Spleen (tissue), 11 donors: ENCODE measurements at regions not wholly inside any gene's neighbourhood (a gene's known extent, or its start where the extent isn't known, plus 50 kb on each side); places are given as distances from the start of the nearest gene placed in this dataset.
"Not testable (repeated sequence)": the region's sequence is repeated elsewhere in the genome, so short reads cannot be mapped to it uniquely, and the experiment has no call there.

ENCODE experiments used
- DNase-seq: peaks from one replicate; pipeline ENCODE4 v3.0.0-alpha.2; 2020
- H3K27ac ChIP-seq, 8 donors: fragments of 200-600 bp; sonication (generic) in 7 of 8; 1 replicate in 4 of 8; 2 replicates in 4 of 8; pipeline versions ENCODE4 v1.5.0 to v1.8.0; 2016 to 2021; ENCODE audit warnings: inconsistent platforms in 4 of 8, mild to moderate bottlenecking in 4 of 8, moderate library complexity in 1 of 8
- H3K27me3 ChIP-seq, 7 donors: fragments of 200-600 bp; sonication (generic) in 6 of 7; replicated peaks in 1 of 7; 1 replicate in 4 of 7; 2 replicates in 3 of 7; pipeline versions ENCODE4 v1.5.0 to v1.8.0; 2016 to 2021; ENCODE audit warnings: inconsistent platforms in 3 of 7, mild to moderate bottlenecking in 1 of 7
- H3K36me3 ChIP-seq, 6 donors: fragments of 200-600 bp; sonication (generic) in 5 of 6; 1 replicate in 4 of 6; 2 replicates in 2 of 6; pipeline versions ENCODE4 v1.5.0 to v1.8.0; 2016 to 2021; ENCODE audit warnings: inconsistent platforms in 2 of 6
- H3K4me1 ChIP-seq, 6 donors: fragments of 200-600 bp; sonication (generic) in 5 of 6; 1 replicate in 3 of 6; 2 replicates in 3 of 6; pipeline versions ENCODE4 v1.5.0 to v1.8.0; 2016 to 2021; ENCODE audit warnings: inconsistent platforms in 3 of 6
- H3K4me3 ChIP-seq, 8 donors: fragments of 200-600 bp; sonication (generic) in 7 of 8; 1 replicate in 4 of 8; 2 replicates in 4 of 8; pipeline versions ENCODE4 v1.5.0 to v1.8.0; 2016 to 2021; ENCODE audit warnings: inconsistent platforms in 4 of 8, mild to moderate bottlenecking in 4 of 8, moderate library complexity in 2 of 8
- H3K9me3 ChIP-seq, 8 donors: fragments of 200-600 bp; sonication (generic) in 7 of 8; 1 replicate in 4 of 8; 2 replicates in 4 of 8; pipeline versions ENCODE4 v1.5.0 to v1.8.0; 2016 to 2021; ENCODE audit warnings: inconsistent platforms in 4 of 8
- POLR2A ChIP-seq, 3 donors: fragments of 450-650 bp; IDR thresholded peaks; one replicate each; pipeline ENCODE4 v1.5.1; 2017; ENCODE audit warnings: antibody characterized with exemption in 3 of 3, mild to moderate bottlenecking in 1 of 3
- POLR2AphosphoS5 ChIP-seq, 3 donors: sonication (generic); formaldehyde crosslinking; IDR thresholded peaks; one replicate each; pipeline ENCODE4 v1.5.1; 2017; ENCODE audit warnings: antibody characterized with exemption in 3 of 3
- WGBS, 5 donors: extraction: QIAGEN DNeasy Blood & Tissue Kit in 3 of 5; methylation state at CpG; one replicate each; pipeline versions ENCODE4 v1.1.5 to v1.1.7; 2013 to 2018; 5-methylcytosine and 5-hydroxymethylcytosine counted together
- intact Hi-C: fragments of 100-400 bp; cut with DNase I; formaldehyde crosslinking; loops from one replicate; pipeline ENCODE4 v1.15.0; 2023; ENCODE audit warnings: low total_unique reads
- TF ChIP-seq, protein P1 (sequence below), 11 experiments: fragments of 200-600 bp in 7 of 11; fragments of 450-650 bp in 4 of 11; sonication (generic) in 4 of 11; IDR thresholded peaks in 8 of 11; conservative IDR thresholded peaks in 3 of 11; 1 replicate in 7 of 11; 2 replicates in 4 of 11; pipeline versions ENCODE4 v1.4.0 to v1.8.0; 2016 to 2021; ENCODE audit warnings: antibody characterized with exemption in 11 of 11, inconsistent platforms in 4 of 11, mild to moderate bottlenecking in 1 of 11
- donor health status: healthy with polysubstance abuse.
- donor health status: DM: no; HTN: no; CAD: no; lungs with moderate emphysema.
- donor health status: DM: no; HTN: no; CAD: no.
- donor health status: Bipolar disorder and iron deficiency.
- donor health status: healthy.
- donor health status: DM: no; HTN: no; CAD: no.
- donor health status: DM: yes; HTN: yes; CAD: no.

DNA sequence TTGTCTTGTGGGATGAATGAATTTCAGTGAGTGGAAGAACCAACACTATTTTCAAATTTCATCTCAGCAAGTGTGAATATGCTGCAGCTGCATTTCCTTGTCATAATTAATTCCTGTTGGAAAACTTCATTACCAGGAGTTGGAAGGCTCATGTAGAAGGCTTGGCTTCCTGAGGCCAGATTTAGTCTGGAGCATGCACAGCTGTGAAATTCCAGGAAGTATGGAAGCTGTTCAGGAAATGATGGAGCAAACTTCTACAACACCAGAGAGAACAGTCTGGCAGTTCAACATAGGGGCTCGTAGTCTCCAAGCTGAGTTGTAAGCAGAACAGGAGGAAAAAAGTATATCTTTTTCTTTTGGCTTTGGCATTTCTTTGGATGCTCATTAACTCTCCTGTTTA is 1439.9 kb upstream of the CELF2 start:
- Histone ChIP-seq H3K27me3 (no peaks in the 10 kb centered on the region), H3K36me3 (no peaks in the 10 kb centered on the region), H3K4me3 (no peak overlapping the region), H3K4me1 (no peaks in the 10 kb centered on the region), H3K27ac (no peak overlapping the region), H3K9me3 (no peaks in the 10 kb centered on the region)
- DNase-seq: no peak
- 38 to 50% (median 43%) methylated on average over 1 of the region's 1 CpG for WGBS, 5 donors
- intact Hi-C loops: no loop called here
- no peak for TF ChIP-seq POLR2A (IDR thresholded peaks at IDR 0.05)
- TF ChIP-seq, protein P1, sequence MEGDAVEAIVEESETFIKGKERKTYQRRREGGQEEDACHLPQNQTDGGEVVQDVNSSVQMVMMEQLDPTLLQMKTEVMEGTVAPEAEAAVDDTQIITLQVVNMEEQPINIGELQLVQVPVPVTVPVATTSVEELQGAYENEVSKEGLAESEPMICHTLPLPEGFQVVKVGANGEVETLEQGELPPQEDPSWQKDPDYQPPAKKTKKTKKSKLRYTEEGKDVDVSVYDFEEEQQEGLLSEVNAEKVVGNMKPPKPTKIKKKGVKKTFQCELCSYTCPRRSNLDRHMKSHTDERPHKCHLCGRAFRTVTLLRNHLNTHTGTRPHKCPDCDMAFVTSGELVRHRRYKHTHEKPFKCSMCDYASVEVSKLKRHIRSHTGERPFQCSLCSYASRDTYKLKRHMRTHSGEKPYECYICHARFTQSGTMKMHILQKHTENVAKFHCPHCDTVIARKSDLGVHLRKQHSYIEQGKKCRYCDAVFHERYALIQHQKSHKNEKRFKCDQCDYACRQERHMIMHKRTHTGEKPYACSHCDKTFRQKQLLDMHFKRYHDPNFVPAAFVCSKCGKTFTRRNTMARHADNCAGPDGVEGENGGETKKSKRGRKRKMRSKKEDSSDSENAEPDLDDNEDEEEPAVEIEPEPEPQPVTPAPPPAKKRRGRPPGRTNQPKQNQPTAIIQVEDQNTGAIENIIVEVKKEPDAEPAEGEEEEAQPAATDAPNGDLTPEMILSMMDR (IDR thresholded peaks at IDR 0.05 in 8 of 11, conservative IDR thresholded peaks at IDR 0.05 in 3 of 11): no peak
- TF ChIP-seq POLR2AphosphoS5 (IDR thresholded peaks at IDR 0.05): no peak

DNA sequence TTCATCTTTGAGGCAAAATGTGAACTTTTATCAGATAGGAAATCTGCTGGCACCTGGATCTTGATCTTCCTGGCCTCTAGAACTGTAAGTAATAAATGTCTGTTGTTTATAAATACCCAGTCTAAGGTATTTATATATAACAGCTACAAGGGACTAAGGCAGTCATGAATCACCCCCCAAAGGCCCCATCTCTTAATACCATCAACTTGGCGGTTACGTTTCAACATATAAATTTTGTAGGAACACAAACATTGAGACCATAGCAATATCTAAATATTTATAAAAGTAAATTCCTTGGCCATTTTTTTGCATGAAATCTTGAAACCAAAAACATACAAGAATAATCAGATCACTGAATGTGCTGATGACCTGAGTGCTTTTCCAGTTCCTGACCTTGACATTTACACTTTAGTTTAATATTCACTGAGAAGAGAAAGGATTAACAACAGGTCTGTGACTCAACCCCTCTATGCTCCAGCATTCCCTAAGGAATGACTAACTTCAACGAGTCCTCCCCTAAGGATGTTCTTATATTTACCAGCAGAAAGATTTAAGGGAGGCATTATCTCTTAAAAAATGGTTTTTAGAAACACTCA is 1438.5 kb upstream of the CELF2 start:
- no peak for DNase-seq
- 87 to 90% (median 88%) methylated on average over 3 of the region's 3 CpGs for WGBS, 5 donors
- Histone ChIP-seq H3K4me1 (no peaks in the 10 kb centered on the region), H3K36me3 (no peaks in the 10 kb centered on the region), H3K4me3 (no peak overlapping the region), H3K27me3 (no peaks in the 10 kb centered on the region), H3K27ac (no peak overlapping the region), H3K9me3 (no peaks in the 10 kb centered on the region)
- TF ChIP-seq POLR2AphosphoS5 (IDR thresholded peaks at IDR 0.05): no peak
- TF ChIP-seq, protein P1 (IDR thresholded peaks at IDR 0.05 in 8 of 11, conservative IDR thresholded peaks at IDR 0.05 in 3 of 11): no peak
- TF ChIP-seq POLR2A (IDR thresholded peaks at IDR 0.05): no peak
- intact Hi-C loops: no loop called here

DNA sequence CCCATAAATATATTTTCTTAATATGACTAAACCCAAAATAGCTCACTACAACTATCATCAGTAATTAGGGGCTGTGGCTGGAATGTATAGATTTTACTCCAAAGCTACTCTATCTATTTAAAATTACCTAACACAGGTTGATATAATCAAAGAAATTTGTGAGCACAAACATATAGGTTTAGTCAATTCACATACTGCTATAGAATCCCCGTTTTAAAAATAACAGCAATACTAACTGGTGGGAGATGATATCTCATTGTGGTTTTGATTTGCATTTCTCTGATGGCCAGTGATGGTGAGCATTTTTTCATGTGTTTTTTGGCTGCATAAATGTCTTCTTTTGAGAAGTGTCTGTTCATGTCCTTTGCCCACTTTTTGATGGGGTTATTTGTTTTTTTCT is 1434.9 kb upstream of the CELF2 start:
- H3K4me3 ChIP-seq, H3K9me3 ChIP-seq, H3K27ac ChIP-seq, H3K4me1 ChIP-seq, intact Hi-C loops, H3K36me3 ChIP-seq, H3K27me3 ChIP-seq, DNase-seq: not testable (repeated sequence)
- 52 to 76% (median 64%) methylated on average over 1 of the region's 1 CpG for WGBS, 5 donors

DNA sequence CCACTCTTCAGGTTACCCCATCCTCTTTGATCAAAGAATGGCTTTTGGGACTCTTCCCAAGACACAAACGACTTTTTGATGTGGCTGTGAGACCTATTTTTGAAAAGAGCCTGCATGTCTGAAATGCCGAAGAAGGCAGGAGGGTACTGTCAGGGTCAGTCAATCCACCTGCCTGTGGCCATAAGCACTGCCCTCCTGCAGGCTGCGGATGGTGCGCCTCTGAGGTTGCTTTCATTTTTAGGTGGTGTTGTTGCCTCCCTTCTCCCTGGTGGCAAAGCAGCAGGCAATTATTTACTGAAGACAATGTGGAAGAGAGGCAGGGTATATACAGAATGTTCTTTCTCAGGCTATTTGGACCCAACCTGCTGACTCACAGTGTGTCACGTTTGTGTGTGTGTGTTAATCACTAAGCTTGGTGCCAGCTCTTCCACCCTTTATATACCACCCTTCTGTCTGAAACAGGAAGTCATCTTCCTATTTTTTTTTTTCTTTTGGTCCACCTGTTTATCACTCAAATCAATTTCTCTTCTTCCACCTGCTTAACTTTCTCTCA is 1421.2 kb upstream of the CELF2 start:
- no peaks in the 10 kb centered on the region for H3K9me3 ChIP-seq
- intact Hi-C loops: no loop called here

More for the DNA sequence above, 1421.2 kb upstream of the CELF2 start:
- Histone ChIP-seq H3K36me3 (no peaks in the 10 kb centered on the region), H3K4me1 (no peaks in the 10 kb centered on the region), H3K4me3 (no peak overlapping the region), H3K27me3 (no peaks in the 10 kb centered on the region), H3K27ac (no peak overlapping the region)
- WGBS, 5 donors: 65 to 70% (median 70%) methylated on average over 5 of the region's 5 CpGs
- TF ChIP-seq POLR2AphosphoS5 (IDR thresholded peaks at IDR 0.05): no peak
- TF ChIP-seq, protein P1 (IDR thresholded peaks at IDR 0.05 in 8 of 11, conservative IDR thresholded peaks at IDR 0.05 in 3 of 11): no peak
- no peak for TF ChIP-seq POLR2A (IDR thresholded peaks at IDR 0.05)
- DNase-seq: no peak
